COLO668 (cell line): ENCODE measurements at regions not wholly inside any gene's neighbourhood (a gene's known extent, or its start where the extent isn't known, plus 50 kb on each side); places are given as distances from the start of the nearest gene placed in this dataset.

Source experiments
- DNase-seq: peaks from one replicate; lab custom pipeline; 2025; ENCODE audit not compliant: unreplicated experiment; lab: John Stamatoyannopoulos, UW

DNA sequence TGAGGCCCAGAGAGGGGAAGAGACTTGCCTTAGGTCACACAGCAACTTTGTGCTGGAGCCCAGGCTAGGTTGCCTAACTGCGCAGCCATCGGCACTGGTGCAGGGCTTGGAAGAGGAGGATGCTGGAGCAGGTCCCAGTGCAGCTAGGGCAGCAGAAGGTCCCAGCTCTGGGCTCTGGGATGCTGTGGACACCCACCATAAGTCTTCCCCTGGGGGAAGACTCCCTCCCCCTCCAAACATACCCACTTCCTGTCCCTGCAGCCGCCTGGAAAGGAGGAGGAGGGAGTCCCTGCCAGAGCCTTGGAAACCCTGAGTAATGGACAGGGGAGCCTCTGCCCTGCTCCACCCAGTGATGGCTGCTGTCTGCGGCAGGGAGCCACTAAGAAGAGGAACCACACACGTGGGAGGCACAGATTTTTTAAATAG lies 93.6 kb downstream of the NCR2 start:
- DNase-seq, result peak; percentile 1

DNA sequence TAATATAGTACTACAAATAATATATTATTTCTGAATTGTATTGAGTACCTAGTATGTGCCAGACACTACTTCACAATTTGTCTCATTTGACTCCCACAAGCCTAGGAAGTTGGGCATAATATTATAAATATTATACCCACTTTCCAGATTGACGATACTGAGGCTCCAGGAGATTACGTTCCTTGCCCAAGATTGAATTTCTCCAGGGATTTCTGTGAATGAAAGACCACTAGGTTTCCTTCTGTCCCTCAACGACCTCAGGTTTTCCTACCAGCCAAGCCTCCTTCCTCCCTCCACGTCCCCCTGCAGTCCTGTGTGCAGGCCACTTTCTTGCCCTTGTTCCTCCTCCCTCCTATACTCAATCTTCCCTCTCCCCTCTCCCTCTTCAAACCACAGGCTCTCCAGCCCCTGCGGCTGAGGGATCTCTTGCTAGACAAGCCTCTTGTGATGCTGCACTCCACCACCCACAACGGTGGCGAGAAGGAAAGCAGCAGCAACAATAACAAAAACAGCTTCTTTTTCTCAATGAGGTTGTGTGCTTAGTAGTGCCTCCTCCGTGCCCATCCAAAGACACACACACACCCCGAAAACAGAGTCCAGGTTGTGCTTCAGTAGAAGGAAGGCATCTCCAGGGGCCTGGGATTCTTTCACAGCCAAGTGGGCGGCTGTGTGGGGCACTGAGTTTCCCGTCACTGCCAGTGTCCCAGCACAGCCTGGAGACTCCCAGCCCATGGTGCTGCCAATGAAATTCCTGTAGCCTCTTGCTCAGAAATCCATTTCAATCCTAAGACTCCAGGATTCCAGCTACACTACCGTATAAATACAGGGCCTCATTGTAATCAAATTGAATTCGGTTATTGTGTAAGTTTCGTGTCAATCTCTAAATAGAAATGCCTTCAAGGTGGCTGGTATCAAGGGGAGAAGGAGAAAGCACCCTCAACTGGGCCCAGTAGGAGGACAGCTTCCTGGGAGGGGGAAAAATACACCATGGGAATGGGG lies 94.4 kb downstream of the NCR2 start:
- DNase-seq, result no peak

- peak; percentile 0 for DNase-seq
Measured at GRCh38 chr6:41430875-41431274, 95.5 kb downstream of the NCR2 start.

DNA sequence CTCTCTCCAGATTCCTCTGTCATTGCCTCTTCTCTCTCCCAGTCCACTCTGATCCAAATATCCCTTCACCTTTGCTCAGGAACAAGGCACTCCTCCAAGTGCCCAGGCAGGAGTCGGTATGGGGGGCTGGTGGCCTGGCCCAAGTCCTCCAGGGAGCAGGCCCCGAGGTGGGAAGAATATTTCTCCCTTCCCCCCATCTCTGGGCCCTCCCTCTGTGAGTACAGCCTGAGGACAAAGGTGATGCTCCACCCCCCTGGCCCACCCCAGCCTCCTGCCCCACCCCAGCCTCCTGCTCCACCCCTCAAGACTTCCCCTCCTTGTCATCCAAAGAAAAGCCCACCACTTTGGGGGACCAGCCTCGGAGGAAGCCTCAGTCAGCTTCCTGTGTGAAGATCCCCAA lies 96.9 kb downstream of the NCR2 start:
- no peak for DNase-seq

- no peak for DNase-seq
Measured at GRCh38 chr6:41434803-41435481, 99.5 kb downstream of the NCR2 start.

- DNase-seq, result no peak
Measured at GRCh38 chr6:41437604-41438003, 102.2 kb downstream of the NCR2 start.

DNA sequence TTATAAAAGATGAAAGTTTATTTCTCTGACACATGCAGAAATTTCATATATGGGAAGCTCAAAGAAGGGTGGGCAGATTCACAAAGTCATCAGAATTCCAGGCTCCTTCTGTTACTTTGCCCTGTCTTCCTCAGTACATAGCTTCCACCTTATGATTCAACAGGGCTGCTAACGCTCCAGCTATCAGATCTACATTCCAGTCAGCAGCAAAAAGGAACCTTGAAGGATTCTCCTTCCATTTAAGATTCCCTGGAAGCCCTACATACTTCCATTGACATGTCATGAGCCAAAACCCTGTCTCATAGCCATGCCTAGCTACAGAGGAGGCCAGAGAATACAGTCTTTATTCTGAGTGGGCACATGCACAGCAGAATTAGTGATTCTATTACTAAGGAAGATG lies 103.3 kb downstream of the NCR2 start:
- no peak for DNase-seq

DNA sequence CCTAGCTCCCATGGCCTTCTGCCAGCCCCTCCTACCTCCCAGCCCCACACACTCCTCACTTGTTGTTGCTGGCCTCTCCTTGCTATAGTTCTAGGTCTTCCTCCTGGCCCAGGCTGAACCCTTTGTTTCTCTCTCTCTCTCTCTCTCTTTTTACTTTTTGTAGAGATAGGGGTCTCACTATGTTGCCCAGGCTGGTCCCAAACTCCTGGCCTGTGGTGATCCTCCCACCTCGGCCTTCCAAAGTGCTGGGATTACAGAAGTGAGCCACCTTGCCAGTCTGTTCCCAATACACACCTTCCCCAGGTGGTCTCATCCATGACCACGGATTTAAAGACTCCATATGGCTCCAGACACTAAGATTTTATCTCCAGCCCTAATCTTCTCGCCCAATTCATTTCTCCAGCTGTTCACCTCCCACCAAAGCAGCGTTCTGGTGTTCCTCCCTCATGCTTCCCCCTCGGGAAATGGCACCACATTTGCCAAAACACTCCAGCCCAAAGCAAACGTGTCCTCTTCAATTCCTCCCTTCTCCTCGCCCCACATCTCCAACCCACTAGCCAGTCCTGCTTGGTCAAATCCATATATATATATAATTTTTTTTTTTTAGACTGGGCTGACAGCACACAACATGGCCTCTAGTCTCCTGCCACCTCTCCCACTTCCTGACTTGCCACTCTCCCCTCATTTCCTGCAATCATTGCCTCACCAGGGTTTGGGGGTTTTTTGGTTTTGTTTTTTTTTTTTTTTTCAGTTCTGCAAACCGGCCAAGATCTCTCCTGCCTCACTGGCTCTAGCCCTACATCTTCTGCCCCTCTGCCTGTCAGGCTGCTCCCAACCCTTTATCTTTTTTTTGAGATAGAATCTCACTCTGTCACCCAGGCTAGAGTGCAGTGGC lies 104.4 kb downstream of the NCR2 start:
- DNase-seq, result no peak

GRCh38 chr6:41440958-41441357 lies 105.2 kb upstream of the FOXP4 start:
- DNase-seq, result no peak

- no peak for DNase-seq
Measured at GRCh38 chr6:41441598-41442351, 104.4 kb upstream of the FOXP4 start.

- no peak for DNase-seq
Measured at GRCh38 chr6:41442352-41442672, 103.9 kb upstream of the FOXP4 start.

DNA sequence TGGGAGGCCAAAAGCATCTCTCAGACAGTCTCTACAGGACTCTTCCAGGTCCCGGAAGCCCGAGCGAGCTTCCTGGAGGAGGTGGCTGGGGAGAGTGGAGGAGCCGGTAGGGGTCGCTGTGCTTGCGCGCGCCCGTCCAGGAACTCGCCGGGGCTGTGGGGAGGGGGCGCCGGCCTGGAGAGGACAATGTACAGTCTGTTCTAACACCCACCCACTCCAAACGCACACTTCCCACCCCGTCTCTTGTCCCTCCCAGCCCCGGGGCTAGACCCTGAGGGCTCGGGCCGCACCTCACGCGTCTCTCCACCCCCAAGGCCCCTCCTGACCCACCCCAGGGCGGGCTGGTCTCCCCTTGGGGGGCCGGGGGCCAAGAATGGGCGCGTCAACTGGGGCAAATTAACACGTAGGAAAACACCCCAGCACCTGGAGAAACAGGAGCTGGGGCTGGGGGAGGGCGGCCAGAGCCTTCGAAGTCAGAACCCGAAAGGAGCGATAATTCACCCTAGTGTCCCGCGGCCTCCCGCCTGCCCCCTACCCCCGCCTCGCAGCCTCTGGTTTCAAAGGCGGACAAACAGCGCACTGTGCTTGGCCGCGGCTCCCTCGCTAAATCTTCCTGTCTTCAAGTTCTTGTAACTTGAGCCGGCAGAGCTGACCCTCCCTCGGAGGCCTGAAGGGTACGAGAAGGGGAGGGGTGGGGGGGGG lies 103.2 kb upstream of the FOXP4 start:
- DNase-seq, result peak; percentile 4

DNA sequence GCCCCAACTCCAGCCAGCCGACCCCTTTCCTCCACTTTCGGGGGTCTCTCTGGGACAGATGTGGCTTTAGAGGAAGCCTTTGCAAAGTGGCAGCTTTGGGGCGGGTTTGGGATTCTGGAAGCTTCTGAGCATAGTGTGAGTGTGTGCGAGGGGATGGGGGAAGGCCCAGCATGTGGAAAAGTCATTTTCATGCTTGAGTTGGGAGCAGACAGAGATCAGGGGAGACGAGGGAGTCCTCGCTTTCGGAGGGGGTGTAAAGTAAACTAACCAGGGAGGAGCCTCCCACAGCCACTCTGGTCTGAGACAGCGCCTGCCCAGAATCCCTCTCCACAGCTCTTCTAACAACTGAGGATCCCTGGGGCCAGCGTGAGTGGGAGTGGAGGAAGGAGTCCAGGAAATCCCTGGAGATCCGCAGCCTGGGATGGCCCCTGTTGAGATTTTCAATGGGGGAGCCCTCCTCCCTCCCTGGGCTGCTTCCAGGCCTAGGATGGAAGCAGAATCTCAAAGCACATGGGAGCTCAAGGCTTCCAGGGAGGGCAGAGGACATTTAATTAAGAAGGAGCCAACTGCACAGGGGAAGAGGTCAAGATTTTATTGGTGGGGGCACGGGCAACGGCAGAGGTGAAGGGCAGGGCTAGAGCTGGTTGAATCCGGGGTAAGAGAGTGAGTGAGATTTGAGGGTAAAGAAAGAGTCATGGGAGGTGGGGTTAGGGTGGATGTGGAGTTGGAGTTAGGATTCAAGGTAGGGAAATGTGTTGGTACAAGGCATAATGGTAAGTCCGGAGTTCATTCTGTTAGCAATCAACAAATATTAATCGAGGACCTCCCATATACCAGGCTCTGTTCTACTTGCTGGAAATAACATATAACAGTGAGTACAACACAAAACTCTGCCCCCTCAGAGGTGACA lies 102.3 kb upstream of the FOXP4 start:
- DNase-seq, result no peak

DNA sequence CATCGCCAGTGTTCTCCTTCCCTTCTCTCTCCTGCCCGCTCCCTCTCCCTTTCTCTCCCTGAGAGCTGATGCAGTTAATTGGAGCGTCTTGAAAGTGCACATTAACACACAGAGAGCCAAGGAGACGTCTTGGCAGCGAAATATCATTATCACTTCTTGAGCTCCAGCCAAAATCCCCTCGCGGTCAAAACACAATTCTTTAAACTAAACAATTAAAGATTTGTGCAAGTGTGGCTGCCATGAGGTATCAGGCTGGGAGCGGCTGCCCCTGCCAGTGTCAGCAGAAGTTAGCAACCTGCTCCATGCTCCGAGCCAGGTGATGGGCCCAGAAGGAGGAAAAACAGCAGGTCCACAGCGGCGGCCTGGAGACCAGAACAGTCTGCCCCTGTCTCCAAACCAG lies 100.9 kb upstream of the FOXP4 start:
- DNase-seq, result no peak

DNA sequence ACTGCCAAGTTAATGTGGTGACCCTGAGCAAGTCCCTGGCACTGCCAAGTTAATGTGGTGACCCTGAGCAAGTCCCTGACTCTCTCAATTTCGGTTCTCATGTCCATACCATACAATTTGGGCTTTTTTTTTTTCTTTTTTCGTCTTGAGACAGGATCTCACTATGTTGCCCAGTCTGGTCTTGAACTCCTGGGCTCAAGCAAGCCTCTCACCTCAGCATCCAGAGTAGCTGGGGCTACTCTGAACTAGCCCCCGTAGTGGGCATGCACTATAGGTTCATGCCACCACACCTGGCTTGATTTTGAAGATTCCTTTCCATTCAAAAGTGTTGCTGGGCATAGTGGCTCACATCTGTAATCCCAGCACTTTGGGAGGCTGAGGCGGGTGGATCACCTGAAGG lies 100.0 kb upstream of the FOXP4 start:
- no peak for DNase-seq

DNA sequence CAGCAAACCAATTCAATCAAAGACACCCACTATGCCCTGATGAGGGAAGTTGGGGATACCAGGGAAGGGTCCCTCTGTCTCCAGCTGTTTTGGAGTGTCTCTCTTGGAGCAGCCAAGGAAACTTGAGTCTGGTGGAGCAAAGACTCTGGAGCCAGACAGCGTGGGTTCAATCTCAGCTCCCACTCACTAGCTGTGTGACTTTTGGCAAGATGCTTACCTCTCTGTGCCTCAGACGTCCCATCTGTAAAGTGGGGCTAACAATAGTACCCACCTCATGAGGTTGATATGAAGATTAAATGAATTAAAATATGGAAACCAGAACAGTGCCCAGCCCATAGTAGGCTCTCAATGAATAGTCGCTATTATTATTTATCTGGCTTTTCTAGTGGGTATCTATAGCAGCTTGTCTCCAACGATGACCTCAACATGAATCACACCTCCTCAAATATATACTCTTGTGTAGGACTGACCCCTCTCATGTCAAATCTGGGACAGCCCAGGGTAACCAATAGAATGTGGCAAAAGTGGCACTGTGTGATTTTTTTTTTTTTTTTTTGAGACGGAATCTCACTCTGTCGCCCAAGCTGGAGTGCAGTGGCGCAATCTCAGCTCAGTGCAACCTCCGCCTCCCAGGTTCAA lies 99.2 kb upstream of the FOXP4 start:
- no peak for DNase-seq

- DNase-seq, result no peak
Measured at GRCh38 chr6:41448256-41448655, 97.9 kb upstream of the FOXP4 start.

DNA sequence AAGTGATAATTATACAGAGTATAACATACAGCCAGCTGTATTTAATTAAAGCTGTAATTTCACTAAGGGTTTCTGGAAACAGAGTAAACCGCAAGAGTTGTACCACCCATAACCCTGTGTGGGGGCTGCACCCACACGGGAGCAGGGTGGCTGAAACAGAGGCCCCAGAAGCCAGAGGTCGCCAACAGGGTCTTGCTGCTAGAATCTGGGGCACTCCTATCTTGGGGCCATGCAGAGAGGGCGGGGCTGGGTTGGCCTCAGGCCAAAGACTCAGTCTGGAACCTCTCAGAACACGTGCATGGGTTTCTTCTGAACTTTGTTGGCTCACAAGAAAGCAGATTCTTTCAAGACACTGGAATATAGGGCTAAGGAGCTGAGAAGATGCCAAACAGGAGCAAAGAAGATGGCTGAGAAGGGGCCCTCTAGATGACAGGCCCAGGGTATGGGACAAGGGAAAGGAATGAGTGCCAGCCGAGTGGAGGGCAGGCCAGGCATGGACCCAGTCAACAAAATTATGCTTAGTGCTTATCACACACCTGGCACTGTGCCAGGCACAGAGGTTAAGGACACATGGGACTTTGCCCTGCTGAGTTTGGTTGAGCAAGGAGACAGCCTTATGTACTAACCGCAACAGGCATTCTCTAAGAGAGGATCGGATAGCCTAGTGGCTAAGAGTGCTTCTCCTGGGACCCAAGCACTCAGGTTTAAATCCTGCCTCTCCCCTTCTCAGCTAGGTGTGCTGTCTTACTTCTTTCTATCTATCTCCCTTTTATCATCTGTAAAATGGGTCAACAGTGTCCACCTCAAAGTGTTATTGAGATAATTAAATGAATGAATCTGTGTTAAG lies 96.6 kb upstream of the FOXP4 start:
- peak; percentile 81 for DNase-seq
